ENCODE measurements at regions not wholly inside any gene's neighbourhood (a gene's known extent, or its start where the extent isn't known, plus 50 kb on each side); places are given as distances from the start of the nearest gene placed in this dataset.

DNA sequence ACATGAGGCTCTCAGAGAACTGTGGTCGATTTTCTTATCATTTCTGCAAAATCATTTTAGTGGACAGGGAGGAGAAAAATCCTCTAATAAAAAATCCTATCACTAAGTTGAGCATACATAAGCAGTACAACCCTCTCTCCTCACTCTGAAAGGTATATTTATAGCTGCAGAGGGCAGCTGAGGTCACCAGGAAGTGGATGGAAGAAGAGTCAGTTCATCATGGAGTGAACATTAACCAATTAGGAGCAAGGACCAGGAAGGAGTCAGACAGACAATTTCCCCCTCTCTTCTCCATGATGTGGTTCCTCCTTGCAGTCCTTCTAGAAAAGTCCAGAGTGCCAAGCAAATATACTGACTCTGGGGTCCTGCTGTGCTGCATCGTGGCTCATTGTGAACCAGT is 253.7 kb downstream of the TOX3 start:
- intact Hi-C loops (cut with micrococcal nuclease) = no loop called here
- H3K36me3 Mint-ChIP-seq (ENCODE audit: low read depth) = no peaks in the 10 kb centered on the region
- H3K27ac Mint-ChIP-seq = no peak overlapping the region
- peaks cover 10% of the 10 kb centered on the region for H3K9me3 Mint-ChIP-seq
- H3K4me3 Mint-ChIP-seq = no peak overlapping the region
- H3K4me1 Mint-ChIP-seq (ENCODE audit: low read depth) = no peaks in the 10 kb centered on the region
- H3K27me3 Mint-ChIP-seq = no peaks in the 10 kb centered on the region

DNA sequence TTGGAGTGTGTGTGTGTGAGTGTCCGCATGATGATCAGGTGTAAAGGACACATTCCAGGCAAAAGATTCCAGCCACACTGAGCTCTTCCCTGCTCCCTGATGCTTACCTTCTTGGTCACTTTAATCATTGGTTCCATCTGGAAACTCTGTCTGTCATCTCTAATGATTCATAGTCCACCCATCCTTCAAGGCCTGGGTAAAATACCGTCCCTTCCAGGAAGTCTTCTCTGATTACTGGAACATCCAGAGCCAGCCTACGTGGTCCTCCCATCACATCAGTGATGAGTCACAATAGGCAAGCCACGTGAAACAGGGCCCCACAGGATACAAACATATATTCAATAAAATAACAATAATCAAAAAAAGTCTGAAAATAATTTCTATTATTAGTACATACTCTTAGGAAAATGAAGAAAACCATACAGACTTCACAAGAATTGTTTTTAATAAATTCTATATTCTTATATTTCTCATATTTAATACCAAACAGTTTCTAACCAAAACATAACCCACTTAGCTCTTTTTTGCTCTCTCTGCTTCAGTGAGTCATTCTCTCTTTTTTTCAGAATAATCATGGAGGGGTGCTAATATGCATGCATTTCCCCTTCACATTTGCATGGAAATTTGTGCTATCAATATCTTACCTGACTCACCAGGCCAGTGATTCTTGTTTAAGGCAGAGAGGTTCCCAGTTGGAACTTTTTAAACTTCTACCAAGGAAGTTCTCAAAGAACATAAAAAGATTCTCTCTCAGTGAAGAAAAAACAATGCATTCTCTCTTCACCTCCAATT is 263.2 kb downstream of the TOX3 start:
- H3K4me3 Mint-ChIP-seq = no peak overlapping the region
- no peaks in the 10 kb centered on the region for H3K36me3 Mint-ChIP-seq (ENCODE audit: low read depth)
- no peaks in the 10 kb centered on the region for H3K27me3 Mint-ChIP-seq
- no peaks in the 10 kb centered on the region for H3K4me1 Mint-ChIP-seq (ENCODE audit: low read depth)
- H3K9me3 Mint-ChIP-seq = peaks cover 10% of the 10 kb centered on the region
- intact Hi-C loops (cut with micrococcal nuclease) = loop anchor here (10.0 kb wide), 1 partner anchor 61 kb away; no protein-coding TSS in a partner anchor
- H3K27ac Mint-ChIP-seq = no peak overlapping the region

DNA sequence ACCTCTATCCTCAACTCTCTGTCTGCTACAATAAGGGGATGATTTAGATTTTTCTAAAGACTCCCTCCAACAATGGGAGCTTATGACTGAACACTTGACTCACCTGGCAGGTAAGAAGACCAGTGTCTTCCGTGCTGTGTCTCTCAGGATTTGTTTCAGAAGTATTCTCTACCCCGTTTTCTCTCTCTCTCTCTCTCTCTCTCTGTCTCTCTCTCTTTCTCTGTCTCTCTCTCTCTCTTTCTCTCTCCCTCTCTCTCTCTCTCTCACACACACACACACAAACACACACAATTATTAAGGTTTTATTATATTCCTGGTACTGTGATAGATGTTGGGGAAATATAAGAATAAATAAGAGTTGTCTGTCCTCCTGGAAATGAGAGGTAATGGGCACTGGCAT is 263.9 kb downstream of the TOX3 start:
- Mint-ChIP-seq H3K36me3 (ENCODE audit: low read depth) (no peaks in the 10 kb centered on the region), H3K4me1 (ENCODE audit: low read depth) (no peaks in the 10 kb centered on the region), H3K27me3 (no peaks in the 10 kb centered on the region), H3K27ac (no peak overlapping the region), H3K9me3 (peaks cover 10% of the 10 kb centered on the region), H3K4me3 (no peak overlapping the region)
- intact Hi-C loops (cut with micrococcal nuclease) = loop anchor here (10.0 kb wide), 1 partner anchor 62 kb away; no protein-coding TSS in a partner anchor

DNA sequence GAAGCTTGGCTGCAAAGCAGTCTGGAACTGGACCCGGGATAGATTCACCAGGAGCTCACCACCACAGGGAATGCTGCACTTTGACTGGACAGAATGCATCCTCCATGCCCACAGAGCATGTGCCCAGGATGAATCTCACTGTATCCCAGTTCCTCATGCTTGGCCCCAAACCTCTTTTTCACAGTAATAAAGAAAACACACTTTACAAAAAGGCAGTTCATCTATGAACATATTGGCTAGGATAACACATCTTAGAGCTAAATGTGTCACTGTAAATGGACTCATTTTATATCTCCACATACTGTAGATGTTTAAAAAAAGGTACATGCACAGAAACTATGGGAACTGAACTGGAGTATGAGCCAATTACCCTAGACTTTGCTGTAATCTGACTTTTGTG is 266.9 kb downstream of the TOX3 start:
- no peaks in the 10 kb centered on the region for H3K36me3 Mint-ChIP-seq (ENCODE audit: low read depth)
- intact Hi-C loops (cut with micrococcal nuclease) = loop anchor here (10.0 kb wide), 1 partner anchor 65 kb away; no protein-coding TSS in a partner anchor
- no peaks in the 10 kb centered on the region for H3K9me3 Mint-ChIP-seq
- no peak overlapping the region for H3K27ac Mint-ChIP-seq
- no peak overlapping the region for H3K4me3 Mint-ChIP-seq
- H3K27me3 Mint-ChIP-seq = no peaks in the 10 kb centered on the region
- H3K4me1 Mint-ChIP-seq (ENCODE audit: low read depth) = no peaks in the 10 kb centered on the region

DNA sequence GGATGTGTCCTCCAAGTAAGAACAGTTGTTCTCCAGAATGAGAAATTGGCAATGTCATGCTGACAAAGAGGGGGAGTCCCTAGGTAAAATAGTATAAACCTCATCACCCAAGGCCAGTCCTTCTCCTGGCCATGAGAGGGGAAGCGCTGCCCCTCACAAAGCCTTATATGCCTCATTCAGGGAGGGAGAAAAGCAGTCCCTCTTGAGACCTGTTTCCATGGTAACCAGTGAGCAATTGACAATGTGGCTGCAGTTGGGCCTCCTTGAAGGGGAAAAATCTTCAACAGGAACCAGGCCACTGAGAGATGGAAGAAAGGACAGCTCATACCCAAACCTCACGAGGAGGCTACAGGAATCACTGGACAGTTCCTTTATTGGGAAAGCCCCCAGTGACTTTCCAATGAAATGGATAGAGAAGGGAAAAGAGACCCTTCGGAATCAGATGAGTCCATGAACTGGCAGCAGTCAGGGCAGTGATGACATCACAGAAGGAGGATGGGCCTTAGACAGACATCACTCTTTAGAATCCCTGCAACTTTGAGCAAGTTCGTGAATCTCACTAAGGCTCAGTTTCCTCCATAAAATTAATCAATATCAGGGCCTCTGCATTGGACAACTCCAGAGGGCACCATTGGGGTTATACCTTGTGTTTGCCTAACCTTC is 275.7 kb downstream of the TOX3 start:
- H3K9me3 Mint-ChIP-seq = no peaks in the 10 kb centered on the region
- no peak overlapping the region for H3K4me3 Mint-ChIP-seq
- no peaks in the 10 kb centered on the region for H3K4me1 Mint-ChIP-seq (ENCODE audit: low read depth)
- no peaks in the 10 kb centered on the region for H3K36me3 Mint-ChIP-seq (ENCODE audit: low read depth)
- intact Hi-C loops (cut with micrococcal nuclease) = no loop called here
- H3K27ac Mint-ChIP-seq = no peak overlapping the region
- no peaks in the 10 kb centered on the region for H3K27me3 Mint-ChIP-seq

DNA sequence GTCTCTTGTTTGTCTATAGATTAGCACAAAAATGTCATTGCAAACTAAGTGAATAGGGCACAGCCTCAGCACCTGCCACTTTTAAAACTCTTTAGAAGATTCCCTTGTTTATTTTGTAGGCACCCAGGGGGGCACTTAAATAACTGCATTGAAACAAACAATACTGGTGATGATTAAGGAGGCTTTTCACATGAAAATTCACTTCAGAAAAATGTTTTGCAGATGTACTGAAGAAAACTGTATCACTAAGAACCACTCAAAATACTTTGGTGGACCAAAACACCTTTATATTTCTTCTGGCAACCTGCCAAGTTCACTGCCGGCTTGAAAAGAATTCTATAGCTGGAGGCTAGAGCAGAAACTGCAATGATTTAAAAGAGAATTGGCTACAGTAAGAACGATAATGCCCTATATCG is 281.5 kb downstream of the TOX3 start:
- H3K9me3 Mint-ChIP-seq = no peaks in the 10 kb centered on the region
- H3K4me1 Mint-ChIP-seq (ENCODE audit: low read depth) = no peaks in the 10 kb centered on the region
- H3K27me3 Mint-ChIP-seq = no peaks in the 10 kb centered on the region
- intact Hi-C loops (cut with micrococcal nuclease) = no loop called here
- no peak overlapping the region for H3K27ac Mint-ChIP-seq
- H3K4me3 Mint-ChIP-seq = no peak overlapping the region
- H3K36me3 Mint-ChIP-seq (ENCODE audit: low read depth) = no peaks in the 10 kb centered on the region

DNA sequence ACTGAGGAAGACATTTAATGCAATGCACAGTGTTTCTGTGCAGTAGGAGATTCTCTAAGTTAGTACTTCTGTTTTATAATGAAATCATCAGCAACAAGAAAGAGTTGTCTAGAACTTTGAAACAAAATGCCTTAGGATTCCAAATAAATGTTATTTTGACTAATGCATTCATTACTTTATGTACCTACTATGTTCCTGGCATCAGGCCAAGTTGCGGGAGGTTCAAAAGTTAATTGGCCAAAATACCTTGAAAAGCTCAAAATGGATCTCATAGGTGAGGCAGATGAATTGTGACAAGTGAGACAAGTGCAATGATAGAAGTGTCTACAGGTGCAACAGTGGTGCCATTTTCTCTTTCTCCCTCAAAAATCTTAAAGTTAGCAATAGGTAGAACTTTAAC is 289.4 kb downstream of the TOX3 start:
- H3K4me1 Mint-ChIP-seq (ENCODE audit: low read depth) = no peaks in the 10 kb centered on the region
- no peaks in the 10 kb centered on the region for H3K36me3 Mint-ChIP-seq (ENCODE audit: low read depth)
- H3K9me3 Mint-ChIP-seq = peaks cover 14% of the 10 kb centered on the region
- no peaks in the 10 kb centered on the region for H3K27me3 Mint-ChIP-seq
- no peak overlapping the region for H3K27ac Mint-ChIP-seq
- H3K4me3 Mint-ChIP-seq = no peak overlapping the region
- intact Hi-C loops (cut with micrococcal nuclease) = no loop called here

DNA sequence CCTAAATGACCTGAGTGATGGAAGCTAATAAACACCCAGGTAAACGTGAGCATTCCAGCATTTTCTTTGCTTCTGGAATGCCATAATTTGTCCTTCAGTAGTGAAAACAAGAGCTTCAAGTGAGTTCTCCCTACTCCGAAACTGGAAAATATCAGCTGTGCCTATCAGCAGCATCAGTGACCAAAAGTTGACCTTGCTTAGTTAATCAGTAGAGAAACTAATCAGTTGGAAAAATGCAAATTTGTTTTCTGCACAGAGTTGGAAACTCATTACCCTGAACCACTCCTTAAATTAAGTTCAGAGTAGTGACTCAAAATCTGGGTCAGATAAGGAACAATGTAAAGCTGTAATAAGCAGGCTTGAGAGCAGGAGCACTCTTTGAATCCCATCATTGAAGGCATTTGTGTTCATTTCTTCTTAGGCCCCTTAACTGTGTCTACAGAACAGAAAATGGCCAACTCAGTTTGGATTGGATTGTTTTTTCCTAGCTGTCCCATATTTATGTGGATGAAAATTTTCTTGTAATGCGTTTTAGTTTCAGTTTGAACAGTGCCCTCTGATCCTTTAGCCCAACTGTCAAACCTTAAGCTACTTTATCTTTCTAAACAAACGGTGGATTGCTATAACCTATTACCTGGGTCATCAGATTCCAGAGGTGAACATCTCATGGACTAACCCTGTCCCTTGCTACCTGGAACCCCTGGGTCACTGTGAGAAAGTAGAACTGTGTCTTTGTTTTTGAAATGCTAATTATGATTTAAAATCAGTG is 290.4 kb downstream of the TOX3 start:
- intact Hi-C loops (cut with micrococcal nuclease) = no loop called here
- Mint-ChIP-seq H3K27ac (no peak overlapping the region), H3K36me3 (ENCODE audit: low read depth) (no peaks in the 10 kb centered on the region), H3K27me3 (no peaks in the 10 kb centered on the region), H3K4me1 (ENCODE audit: low read depth) (no peaks in the 10 kb centered on the region), H3K9me3 (peaks cover 14% of the 10 kb centered on the region), H3K4me3 (no peak overlapping the region)

DNA sequence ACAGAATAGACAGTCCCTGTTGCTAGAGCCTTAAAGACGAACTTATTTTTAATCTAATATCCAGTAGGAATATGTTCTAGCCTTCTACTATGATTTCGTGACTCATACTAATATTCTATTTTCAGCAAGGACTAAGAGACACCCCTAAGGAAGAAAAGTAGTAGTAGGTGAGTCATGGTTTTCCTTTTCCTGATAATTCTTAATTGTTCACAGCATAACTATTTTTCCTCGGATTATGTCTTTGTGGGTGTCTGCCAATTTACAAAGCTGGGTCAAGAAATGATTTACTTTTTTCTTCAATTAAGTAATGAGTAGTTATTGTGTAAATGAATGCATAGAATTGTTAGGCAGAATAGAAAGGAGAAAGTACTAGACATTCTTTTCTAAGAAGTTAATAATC is 292.2 kb downstream of the TOX3 start:
- Mint-ChIP-seq H3K27ac (no peak overlapping the region), H3K4me3 (no peak overlapping the region), H3K27me3 (no peaks in the 10 kb centered on the region), H3K4me1 (ENCODE audit: low read depth) (no peaks in the 10 kb centered on the region), H3K9me3 (peaks cover 9% of the 10 kb centered on the region), H3K36me3 (ENCODE audit: low read depth) (no peaks in the 10 kb centered on the region)
- intact Hi-C loops (cut with micrococcal nuclease) = no loop called here

DNA sequence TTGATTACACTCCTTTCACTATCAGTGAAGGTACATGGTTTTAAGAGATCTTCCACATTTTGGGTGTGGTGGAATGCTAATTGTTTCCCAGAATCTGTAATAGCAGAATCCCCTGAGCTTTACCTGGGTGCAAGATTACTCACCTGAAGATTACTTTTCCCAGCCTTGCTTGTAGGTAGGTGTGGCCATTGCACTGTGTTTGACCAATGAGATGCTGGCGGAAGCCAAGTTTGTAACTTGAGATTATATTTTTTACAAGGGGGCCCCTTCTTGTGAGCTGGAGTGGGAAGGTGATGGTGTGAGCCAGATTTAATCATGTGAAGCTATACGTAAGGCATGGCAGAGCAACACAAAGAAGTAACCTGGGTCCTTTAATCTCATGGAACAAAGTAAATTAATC is 294.3 kb downstream of the TOX3 start:
- Mint-ChIP-seq H3K4me3 (no peak overlapping the region), H3K4me1 (ENCODE audit: low read depth) (no peaks in the 10 kb centered on the region), H3K36me3 (ENCODE audit: low read depth) (no peaks in the 10 kb centered on the region), H3K9me3 (peaks cover 10% of the 10 kb centered on the region), H3K27me3 (no peaks in the 10 kb centered on the region), H3K27ac (no peak overlapping the region)
- intact Hi-C loops (cut with micrococcal nuclease) = no loop called here

DNA sequence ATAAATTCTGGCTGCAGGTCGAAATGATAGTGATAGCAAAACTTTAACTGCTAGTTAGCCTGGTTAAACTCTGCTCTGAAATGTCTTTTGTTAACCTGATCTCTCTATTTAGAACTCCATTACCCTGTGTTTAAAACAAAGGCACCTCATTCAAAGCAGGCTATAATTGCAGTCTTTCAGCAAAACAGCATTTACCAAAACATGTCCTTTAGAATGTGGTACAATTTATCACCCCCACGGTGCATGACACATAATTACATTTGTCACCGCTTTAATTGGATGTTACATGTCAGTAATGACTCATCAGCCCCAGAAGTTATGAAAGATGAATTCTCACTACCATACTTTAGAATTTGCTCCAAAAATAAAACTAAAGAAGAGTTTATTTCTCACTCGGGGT is 295.4 kb downstream of the TOX3 start:
- H3K4me3 Mint-ChIP-seq = no peak overlapping the region
- no peaks in the 10 kb centered on the region for H3K4me1 Mint-ChIP-seq (ENCODE audit: low read depth)
- no peaks in the 10 kb centered on the region for H3K27me3 Mint-ChIP-seq
- intact Hi-C loops (cut with micrococcal nuclease) = no loop called here
- no peak overlapping the region for H3K27ac Mint-ChIP-seq
- H3K36me3 Mint-ChIP-seq (ENCODE audit: low read depth) = no peaks in the 10 kb centered on the region
- H3K9me3 Mint-ChIP-seq = peaks cover 22% of the 10 kb centered on the region

DNA sequence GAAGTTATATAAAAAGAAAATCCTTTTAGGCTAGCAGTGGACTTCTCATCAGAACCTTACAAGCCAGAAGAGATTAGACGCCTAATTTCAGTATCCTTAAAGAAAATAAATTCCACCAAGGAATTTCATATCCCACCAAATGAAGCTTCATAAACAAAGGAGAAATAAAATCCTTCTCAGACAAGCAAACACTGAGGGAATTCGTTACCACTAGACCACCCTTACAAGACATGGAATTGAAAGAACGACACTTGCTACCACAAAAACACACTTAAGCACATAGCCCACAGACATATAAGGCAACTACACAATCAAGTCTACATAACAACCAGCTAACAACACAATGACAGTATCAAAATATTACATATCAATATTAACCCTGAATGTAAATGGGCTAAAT is 299.2 kb downstream of the TOX3 start:
- H3K36me3 Mint-ChIP-seq (ENCODE audit: low read depth) = no peaks in the 10 kb centered on the region
- no peak overlapping the region for H3K4me3 Mint-ChIP-seq
- no peaks in the 10 kb centered on the region for H3K4me1 Mint-ChIP-seq (ENCODE audit: low read depth)

DNA sequence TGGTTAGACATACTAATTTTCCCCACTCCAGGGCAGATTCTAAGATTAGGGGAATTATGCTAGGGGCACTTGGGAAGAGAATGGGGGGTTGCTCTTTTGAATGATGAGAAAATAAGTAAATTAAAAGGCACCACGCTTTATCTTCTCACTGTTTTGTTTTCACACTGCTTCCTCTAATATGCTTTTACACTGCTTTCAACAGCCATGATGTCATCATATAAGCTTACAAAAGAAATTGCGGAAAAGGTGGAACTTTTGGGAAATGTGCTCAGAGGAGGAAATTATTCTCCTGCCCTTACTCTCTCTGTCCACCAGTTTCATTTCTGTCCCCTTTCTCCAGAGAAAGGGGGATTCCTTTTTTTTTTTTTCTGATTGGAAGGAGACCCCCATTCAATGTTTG is 308.2 kb downstream of the TOX3 start:
- Mint-ChIP-seq H3K27ac (no peak overlapping the region), H3K36me3 (ENCODE audit: low read depth) (no peaks in the 10 kb centered on the region), H3K4me3 (no peak overlapping the region), H3K27me3 (no peaks in the 10 kb centered on the region), H3K4me1 (ENCODE audit: low read depth) (no peaks in the 10 kb centered on the region), H3K9me3 (peaks cover 15% of the 10 kb centered on the region)
- intact Hi-C loops (cut with micrococcal nuclease) = no loop called here

More for the DNA sequence above, 299.2 kb downstream of the TOX3 start:
- intact Hi-C loops (cut with micrococcal nuclease) = no loop called here
- H3K27me3 Mint-ChIP-seq = no peaks in the 10 kb centered on the region
- H3K27ac Mint-ChIP-seq = no peak overlapping the region
- peaks cover 46% of the 10 kb centered on the region for H3K9me3 Mint-ChIP-seq

DNA sequence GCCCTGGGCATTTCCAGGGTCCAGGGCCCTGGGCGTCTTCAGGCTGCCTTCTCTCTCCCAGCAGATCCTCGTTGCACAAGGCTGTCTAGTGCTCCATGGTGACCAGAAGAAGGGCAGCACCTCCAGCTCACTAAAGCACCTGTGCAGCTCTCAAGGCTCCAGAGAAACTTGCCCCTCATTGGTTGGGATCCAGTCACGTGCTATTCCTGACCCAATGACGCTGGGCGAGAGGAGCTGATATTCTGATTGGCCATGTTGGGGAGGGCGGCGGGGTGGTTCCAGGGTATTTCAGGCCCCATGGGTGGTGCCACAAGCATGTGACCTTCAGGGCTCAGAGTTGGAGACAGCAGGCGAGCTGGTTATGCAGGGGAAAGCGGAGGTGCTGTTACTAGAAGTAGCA is 309.1 kb downstream of the TOX3 start:
- H3K36me3 Mint-ChIP-seq (ENCODE audit: low read depth) = no peaks in the 10 kb centered on the region
- H3K9me3 Mint-ChIP-seq = peaks cover 10% of the 10 kb centered on the region
- no peaks in the 10 kb centered on the region for H3K27me3 Mint-ChIP-seq
- no peak overlapping the region for H3K27ac Mint-ChIP-seq
- H3K4me3 Mint-ChIP-seq = no peak overlapping the region
- intact Hi-C loops (cut with micrococcal nuclease) = no loop called here
- H3K4me1 Mint-ChIP-seq (ENCODE audit: low read depth) = no peaks in the 10 kb centered on the region
